Loucy (cell line): ENCODE measurements at regions not wholly inside any gene's neighbourhood (a gene's known extent, or its start where the extent isn't known, plus 50 kb on each side); places are given as distances from the start of the nearest gene placed in this dataset.

Source experiments
- EZH2phosphoT487 ChIP-seq: fragments of 200-600 bp; IDR thresholded peaks from 2 replicates; pipeline ENCODE4 v1.6.1; 2018; ENCODE audit warnings: antibody characterized with exemption, mild to moderate bottlenecking, moderate library complexity, borderline replicate concordance
- TF ChIP-seq, protein P1 (sequence below): fragments of 200-600 bp; sonication (generic); conservative IDR thresholded peaks from 2 replicates; pipeline ENCODE4 v1.5.1; 2014; ENCODE audit warnings: mild to moderate bottlenecking, antibody characterized with exemption, low read length

DNA sequence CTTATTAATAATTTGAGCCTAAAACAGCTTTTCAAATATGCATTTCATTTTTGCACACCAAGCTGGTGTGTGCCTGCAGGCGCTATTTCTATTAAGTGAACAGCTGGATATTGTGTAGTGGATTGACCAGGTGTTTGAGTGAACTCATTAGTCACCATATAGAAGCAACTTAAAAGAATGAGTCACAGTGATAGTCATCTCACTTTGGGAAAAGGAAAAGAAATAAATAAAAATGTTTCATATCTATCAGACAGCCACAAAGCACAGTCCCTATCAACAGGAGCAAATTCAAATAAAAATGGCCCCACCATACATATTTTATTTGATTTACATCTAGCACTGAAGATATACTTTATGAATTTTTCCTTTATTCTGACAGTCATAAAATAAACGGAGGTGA, 456.5 kb upstream of the CDH9 start:
- TF ChIP-seq, protein P1, sequence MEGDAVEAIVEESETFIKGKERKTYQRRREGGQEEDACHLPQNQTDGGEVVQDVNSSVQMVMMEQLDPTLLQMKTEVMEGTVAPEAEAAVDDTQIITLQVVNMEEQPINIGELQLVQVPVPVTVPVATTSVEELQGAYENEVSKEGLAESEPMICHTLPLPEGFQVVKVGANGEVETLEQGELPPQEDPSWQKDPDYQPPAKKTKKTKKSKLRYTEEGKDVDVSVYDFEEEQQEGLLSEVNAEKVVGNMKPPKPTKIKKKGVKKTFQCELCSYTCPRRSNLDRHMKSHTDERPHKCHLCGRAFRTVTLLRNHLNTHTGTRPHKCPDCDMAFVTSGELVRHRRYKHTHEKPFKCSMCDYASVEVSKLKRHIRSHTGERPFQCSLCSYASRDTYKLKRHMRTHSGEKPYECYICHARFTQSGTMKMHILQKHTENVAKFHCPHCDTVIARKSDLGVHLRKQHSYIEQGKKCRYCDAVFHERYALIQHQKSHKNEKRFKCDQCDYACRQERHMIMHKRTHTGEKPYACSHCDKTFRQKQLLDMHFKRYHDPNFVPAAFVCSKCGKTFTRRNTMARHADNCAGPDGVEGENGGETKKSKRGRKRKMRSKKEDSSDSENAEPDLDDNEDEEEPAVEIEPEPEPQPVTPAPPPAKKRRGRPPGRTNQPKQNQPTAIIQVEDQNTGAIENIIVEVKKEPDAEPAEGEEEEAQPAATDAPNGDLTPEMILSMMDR, result no peak
- no peak for TF ChIP-seq EZH2phosphoT487
